ENCODE measurements at regions not wholly inside any gene's neighbourhood (a gene's known extent, or its start where the extent isn't known, plus 50 kb on each side); places are given as distances from the start of the nearest gene placed in this dataset.

DNA sequence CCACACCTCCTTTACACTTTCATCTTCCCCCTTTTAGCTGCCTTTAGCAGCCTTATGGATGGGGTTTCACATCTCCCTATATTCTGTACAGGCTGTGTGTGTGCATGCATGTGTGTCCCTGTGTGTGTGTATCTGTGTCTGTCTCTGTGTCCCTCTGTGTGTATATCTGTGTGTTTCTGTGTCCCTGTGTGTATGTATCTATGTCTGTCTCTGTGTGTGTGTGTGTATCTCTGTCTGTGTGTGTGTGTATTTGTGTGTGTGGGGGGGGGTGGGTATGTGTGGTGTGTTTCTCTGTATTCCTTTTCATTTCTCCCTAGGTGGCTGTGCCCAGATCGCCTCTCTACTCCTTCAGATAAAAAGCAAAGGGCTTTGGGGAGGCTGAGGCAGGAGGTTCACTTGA, 52.2 kb upstream of the CD83 start:
- DNase-seq (ENCODE audit: low read depth): no peak
- TF ChIP-seq, protein P1, sequence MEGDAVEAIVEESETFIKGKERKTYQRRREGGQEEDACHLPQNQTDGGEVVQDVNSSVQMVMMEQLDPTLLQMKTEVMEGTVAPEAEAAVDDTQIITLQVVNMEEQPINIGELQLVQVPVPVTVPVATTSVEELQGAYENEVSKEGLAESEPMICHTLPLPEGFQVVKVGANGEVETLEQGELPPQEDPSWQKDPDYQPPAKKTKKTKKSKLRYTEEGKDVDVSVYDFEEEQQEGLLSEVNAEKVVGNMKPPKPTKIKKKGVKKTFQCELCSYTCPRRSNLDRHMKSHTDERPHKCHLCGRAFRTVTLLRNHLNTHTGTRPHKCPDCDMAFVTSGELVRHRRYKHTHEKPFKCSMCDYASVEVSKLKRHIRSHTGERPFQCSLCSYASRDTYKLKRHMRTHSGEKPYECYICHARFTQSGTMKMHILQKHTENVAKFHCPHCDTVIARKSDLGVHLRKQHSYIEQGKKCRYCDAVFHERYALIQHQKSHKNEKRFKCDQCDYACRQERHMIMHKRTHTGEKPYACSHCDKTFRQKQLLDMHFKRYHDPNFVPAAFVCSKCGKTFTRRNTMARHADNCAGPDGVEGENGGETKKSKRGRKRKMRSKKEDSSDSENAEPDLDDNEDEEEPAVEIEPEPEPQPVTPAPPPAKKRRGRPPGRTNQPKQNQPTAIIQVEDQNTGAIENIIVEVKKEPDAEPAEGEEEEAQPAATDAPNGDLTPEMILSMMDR (conservative IDR thresholded peaks at IDR 0.05; ENCODE audit: low read length): no peak
- no peak overlapping the region for H3K4me3 ChIP-seq (ENCODE audit: low read length)

DNA sequence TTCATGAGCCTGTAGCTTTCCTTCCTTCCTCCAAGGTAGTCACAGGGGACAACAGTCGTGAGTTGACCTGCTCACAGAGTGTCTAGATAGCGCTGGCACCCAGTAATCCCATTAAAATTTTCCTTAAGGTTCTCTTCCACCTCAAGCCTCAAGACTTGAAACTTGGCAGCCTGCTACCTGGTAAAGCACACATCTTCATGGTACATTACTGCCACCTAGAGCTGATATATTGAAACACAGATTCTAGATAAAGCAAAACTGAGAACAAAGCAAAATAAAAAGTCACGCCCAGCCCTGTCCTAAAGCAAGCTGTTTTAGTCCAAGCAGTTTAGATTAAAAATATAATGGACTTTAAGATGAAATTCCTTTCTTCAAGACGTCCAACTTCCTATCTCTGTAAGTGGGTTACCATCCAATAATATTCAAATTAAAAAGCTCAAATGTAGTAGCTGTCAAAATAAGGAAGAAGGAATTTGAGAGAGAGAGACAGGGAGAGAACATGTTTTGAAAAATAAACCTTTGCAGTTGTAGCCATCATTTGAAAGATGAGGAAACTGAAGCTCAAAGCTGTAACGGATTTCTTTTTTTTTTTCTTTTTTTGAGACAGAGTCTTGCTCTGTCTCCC, 50.7 kb upstream of the CD83 start:
- no peak overlapping the region for H3K4me3 ChIP-seq (ENCODE audit: low read length)
- TF ChIP-seq, protein P1 (conservative IDR thresholded peaks at IDR 0.05; ENCODE audit: low read length): peak; percentile 73
- peak; percentile 78 for DNase-seq (ENCODE audit: low read depth)

DNA sequence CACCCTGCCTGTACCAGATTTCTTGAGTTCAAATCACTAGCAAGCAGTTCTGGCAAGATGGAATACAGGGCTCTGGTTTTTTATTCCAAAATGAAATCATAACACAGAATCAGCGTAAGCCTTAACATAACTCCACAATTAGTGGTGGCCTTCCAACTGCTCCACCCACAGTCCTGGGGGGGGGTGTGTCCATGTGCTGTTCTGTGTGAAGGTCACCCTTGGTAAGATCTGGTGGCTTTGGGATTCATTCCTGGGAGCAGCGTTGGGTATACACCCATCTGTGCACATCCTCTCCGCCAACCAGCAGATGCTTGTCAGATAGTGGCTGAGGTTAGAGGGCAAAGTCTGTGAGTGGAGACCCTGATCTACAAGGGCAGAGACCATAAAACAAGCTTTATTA, 49.9 kb upstream of the CD83 start:
- H3K4me3 ChIP-seq (ENCODE audit: low read length): no peak overlapping the region
- DNase-seq (ENCODE audit: low read depth): no peak
- TF ChIP-seq, protein P1 (conservative IDR thresholded peaks at IDR 0.05; ENCODE audit: low read length): no peak

Measured in AG10803 (cell line).